K562 (cell line): ENCODE measurements at regions not wholly inside any gene's neighbourhood (a gene's known extent, or its start where the extent isn't known, plus 50 kb on each side); places are given as distances from the start of the nearest gene placed in this dataset.

Experiments used
- ATAC-seq: fragments of 200-7000 bp; cut with Tn5 transposase; 3 replicates; pipeline ENCODE4 v1.9.1; 2020; ENCODE audit warnings: moderate library complexity
- BruUV-seq: library from RNA; stranded (reverse); fragments of 400-500 nt; replicated peaks from 2 replicates; lab custom pipeline; 2021; lab: Mats Ljungman, UMichigan
- CTCF ChIA-PET: fragments of 300-600 bp; formaldehyde crosslinking; extraction: SDS; loops from one replicate; lab custom pipeline; 2021; ENCODE audit warnings: low intra/inter-chr PET ratio; lab: Yijun Ruan, JAX
- POLR2A ChIA-PET: fragments of 300-600, 350-650 bp; sonication (Branson Sonifier 250); formaldehyde crosslinking; extraction: SDS; loops from one replicate; lab custom pipeline; 2021; ENCODE audit warnings: antibody characterized with exemption, inconsistent platforms; lab: Yijun Ruan, JAX
- DNase-seq, 4 experiments: peaks; one replicate each; pipeline versions ENCODE4 v3.0.0 to v3.0.0-alpha.2; 2011 to 2018; ENCODE audit warnings: low spot score in 3 of 4, mixed read lengths in 3 of 4; ENCODE audit errors: extremely low read depth in 1 of 4
- FAIRE-seq: peaks from 2 replicates; lab custom pipeline; 2011; peaks lifted over from hg19 to GRCh38; lab: Jason Lieb, UNC
- H2AFZ ChIP-seq: 2 replicates; pipeline ENCODE4 v1.6.0; 2011; ENCODE audit warnings: low read depth, low read length, control low read depth, inconsistent platforms
- H3K27ac ChIP-seq: fragments of 200-600 bp; 3 replicates; pipeline ENCODE4 v1.8.0; 2011; ENCODE audit warnings: low read depth, mild to moderate bottlenecking, control low read depth, inconsistent platforms, low read length, moderate library complexity, mixed read lengths; ENCODE audit errors: extremely low read depth
- H3K27me3 ChIP-seq, 2 experiments: fragments of 300-600 bp in 1 of 2; 2 replicates in 1 of 2; 3 replicates in 1 of 2; pipeline versions ENCODE4 v1.6.0 to v1.8.0; 2011; ENCODE audit warnings: inconsistent platforms in 2 of 2, low read length in 2 of 2, mild to moderate bottlenecking in 1 of 2, mixed read lengths in 1 of 2, moderate library complexity in 1 of 2; ENCODE audit not compliant: control insufficient read depth in 2 of 2, insufficient read depth in 2 of 2
- H3K36me3 ChIP-seq: fragments of 300-600 bp; 3 replicates; pipeline ENCODE4 v1.8.0; 2011; ENCODE audit warnings: mild to moderate bottlenecking, low read length, inconsistent platforms; ENCODE audit not compliant: control insufficient read depth, insufficient read depth
- H3K4me1 ChIP-seq, 2 experiments: fragments of 200-600 bp in 1 of 2; replicated peaks in 1 of 2; 2 replicates in 1 of 2; 3 replicates in 1 of 2; pipeline versions ENCODE4 v1.5.1 to v1.8.0; 2011; ENCODE audit warnings: inconsistent platforms in 2 of 2, low read length in 2 of 2, mild to moderate bottlenecking in 1 of 2, mixed read lengths in 1 of 2, moderate library complexity in 1 of 2; ENCODE audit not compliant: control insufficient read depth in 2 of 2, insufficient read depth in 2 of 2
- H3K4me2 ChIP-seq: 2 replicates; pipeline ENCODE4 v1.6.1; 2011; ENCODE audit warnings: low read length, control low read depth, inconsistent platforms, mixed read lengths; ENCODE audit not compliant: insufficient read depth
- H3K4me3 ChIP-seq: fragments of 200-600 bp; sonication (generic), shearing (Covaris generic); 2 replicates; pipeline ENCODE4 v1.5.1; 2016; ENCODE audit warnings: control low read depth, inconsistent platforms
- H3K79me2 ChIP-seq: fragments of 200-600 bp; 3 replicates; pipeline ENCODE4 v1.8.0; 2011; ENCODE audit warnings: low read length, inconsistent platforms; ENCODE audit not compliant: control insufficient read depth, insufficient read depth
- H3K9ac ChIP-seq, 2 experiments: 2 replicates each; pipeline versions ENCODE4 v1.6.0 to v1.6.1; 2011; ENCODE audit warnings: low read depth in 2 of 2, low read length in 2 of 2, control low read depth in 1 of 2, inconsistent platforms in 1 of 2, mild to moderate bottlenecking in 1 of 2, mixed read lengths in 1 of 2; ENCODE audit not compliant: insufficient read depth in 1 of 2
- H3K9me1 ChIP-seq: one replicate; pipeline ENCODE4 v1.6.0; 2011; ENCODE audit warnings: inconsistent platforms, mild to moderate bottlenecking, low read length, moderate library complexity; ENCODE audit not compliant: control insufficient read depth, insufficient read depth
- H3K9me3 ChIP-seq: replicated peaks from 2 replicates; pipeline ENCODE4 v1.5.1; 2011; ENCODE audit warnings: low read depth, low read length, inconsistent platforms; ENCODE audit not compliant: control insufficient read depth, insufficient read depth
- H4K20me1 ChIP-seq: replicated peaks from 2 replicates; pipeline ENCODE4 v1.6.1; 2011; ENCODE audit warnings: low read length, inconsistent platforms, mixed read lengths; ENCODE audit not compliant: control insufficient read depth, insufficient read depth
- ATF4 ChIP-seq: fragments of 450-650 bp; formaldehyde crosslinking; IDR thresholded peaks from 2 replicates; pipeline ENCODE4 v1.4.0; 2022; ENCODE audit warnings: mild to moderate bottlenecking, moderate library complexity
- HEY1 ChIP-seq: fragments of 250-450 bp; sonication (Bioruptor Pico); IDR thresholded peaks from 2 replicates; pipeline ENCODE4 v1.5.0; 2020; ENCODE audit warnings: mild to moderate bottlenecking, moderate library complexity, borderline replicate concordance
- KAT2B ChIP-seq: IDR thresholded peaks from one replicate; pipeline ENCODE4 v1.6.1; 2012; ENCODE audit warnings: low read depth, mild to moderate bottlenecking, control low read depth, inconsistent platforms, low read length, moderate library complexity
- KLF16 ChIP-seq: IDR thresholded peaks from 2 replicates; pipeline ENCODE4 v1.6.1; 2016; ENCODE audit warnings: antibody characterized with exemption
- MAFK ChIP-seq: IDR thresholded peaks from 2 replicates; pipeline ENCODE4 v1.6.1; 2011; ENCODE audit warnings: low read length, improper control_type of control experiment
- NR2F6 ChIP-seq: fragments of 450-650 bp; formaldehyde crosslinking; IDR thresholded peaks from 2 replicates; pipeline ENCODE4 v1.4.0; 2020; ENCODE audit warnings: mild to moderate bottlenecking
- NRF1 ChIP-seq, 2 experiments: fragments of 450-650 bp; IDR thresholded peaks in 1 of 2; conservative IDR thresholded peaks in 1 of 2; 2 replicates each; pipeline ENCODE4 v1.6.1; 2014; ENCODE audit warnings: mild to moderate bottlenecking in 2 of 2
- PATZ1 ChIP-seq: fragments of 250-450 bp; sonication (Bioruptor Pico); IDR thresholded peaks from 2 replicates; pipeline ENCODE4 v1.5.0; 2020; ENCODE audit warnings: mild to moderate bottlenecking, borderline replicate concordance
- SMAD2 ChIP-seq: fragments of 150-350 bp; IDR thresholded peaks from 2 replicates; pipeline ENCODE4 v1.6.1; 2014; ENCODE audit warnings: low read depth, mild to moderate bottlenecking, low read length
- SRSF3 ChIP-seq: fragments of 200-400 bp; formaldehyde crosslinking; IDR thresholded peaks from 2 replicates; pipeline ENCODE4 v1.6.1; 2016; ENCODE audit warnings: mild to moderate bottlenecking, low read length, moderate library complexity; ENCODE audit not compliant: insufficient read depth
- ZNF143 ChIP-seq: sonication (generic); formaldehyde crosslinking; IDR thresholded peaks from 2 replicates; pipeline ENCODE4 v1.9.0; 2022; ENCODE audit warnings: mild to moderate bottlenecking, missing genetic modification reagents
- ZNF717 ChIP-seq: fragments of 250-450 bp; sonication (Bioruptor Pico); IDR thresholded peaks from 2 replicates; pipeline ENCODE4 v1.5.0; 2021
- ZNF76 ChIP-seq: fragments of 250-450 bp; sonication (Bioruptor Pico); IDR thresholded peaks from 2 replicates; pipeline ENCODE4 v1.4.0; 2020; ENCODE audit warnings: mild to moderate bottlenecking, moderate library complexity, borderline replicate concordance
- in situ Hi-C: fragments of 300-500 bp; cut with MboI; formaldehyde crosslinking; loops from 4 replicates; pipeline ENCODE4 v1.15.0; 2018; ENCODE audit warnings: inconsistent platforms, mixed read lengths
- intact Hi-C: fragments of 100-400 bp; cut with micrococcal nuclease; formaldehyde crosslinking; loops from 2 replicates; pipeline ENCODE4 v1.14.2; 2022
- TF ChIP-seq, protein P1 (sequence below), 2 experiments: fragments of 450-650 bp; IDR thresholded peaks; 2 replicates each; pipeline ENCODE4 v1.6.1; 2016; ENCODE audit warnings: mild to moderate bottlenecking in 2 of 2, borderline replicate concordance in 1 of 2, low read depth in 1 of 2, moderate library complexity in 1 of 2

GRCh38 chr3:106078635-106079034 lies 209.8 kb upstream of the CBLB start:
- Histone ChIP-seq H4K20me1 (no peaks in the 10 kb centered on the region), H2AFZ (no peak overlapping the region), H3K4me2 (no peak overlapping the region), H3K9me3 (no peaks in the 10 kb centered on the region), H3K9me1 (no peaks in the 10 kb centered on the region), H3K9ac (no peak overlapping the region), H3K4me3 (no peak overlapping the region), H3K79me2 (no peaks in the 10 kb centered on the region), H3K27me3 (no peaks in the 10 kb centered on the region), H3K36me3 (no peaks in the 10 kb centered on the region), H3K27ac (no peak overlapping the region), H3K4me1 (no peaks in the 10 kb centered on the region)
- in situ Hi-C loops (no loop called here), intact Hi-C loops (no loop called here)
- POLR2A ChIA-PET: no interaction called here
- BruUV-seq: no TSS peak
- DNase-seq (no peak), ATAC-seq (no peak), FAIRE-seq (no peak)
- CTCF ChIA-PET: no interaction called here
- TF ChIP-seq, protein P1, sequence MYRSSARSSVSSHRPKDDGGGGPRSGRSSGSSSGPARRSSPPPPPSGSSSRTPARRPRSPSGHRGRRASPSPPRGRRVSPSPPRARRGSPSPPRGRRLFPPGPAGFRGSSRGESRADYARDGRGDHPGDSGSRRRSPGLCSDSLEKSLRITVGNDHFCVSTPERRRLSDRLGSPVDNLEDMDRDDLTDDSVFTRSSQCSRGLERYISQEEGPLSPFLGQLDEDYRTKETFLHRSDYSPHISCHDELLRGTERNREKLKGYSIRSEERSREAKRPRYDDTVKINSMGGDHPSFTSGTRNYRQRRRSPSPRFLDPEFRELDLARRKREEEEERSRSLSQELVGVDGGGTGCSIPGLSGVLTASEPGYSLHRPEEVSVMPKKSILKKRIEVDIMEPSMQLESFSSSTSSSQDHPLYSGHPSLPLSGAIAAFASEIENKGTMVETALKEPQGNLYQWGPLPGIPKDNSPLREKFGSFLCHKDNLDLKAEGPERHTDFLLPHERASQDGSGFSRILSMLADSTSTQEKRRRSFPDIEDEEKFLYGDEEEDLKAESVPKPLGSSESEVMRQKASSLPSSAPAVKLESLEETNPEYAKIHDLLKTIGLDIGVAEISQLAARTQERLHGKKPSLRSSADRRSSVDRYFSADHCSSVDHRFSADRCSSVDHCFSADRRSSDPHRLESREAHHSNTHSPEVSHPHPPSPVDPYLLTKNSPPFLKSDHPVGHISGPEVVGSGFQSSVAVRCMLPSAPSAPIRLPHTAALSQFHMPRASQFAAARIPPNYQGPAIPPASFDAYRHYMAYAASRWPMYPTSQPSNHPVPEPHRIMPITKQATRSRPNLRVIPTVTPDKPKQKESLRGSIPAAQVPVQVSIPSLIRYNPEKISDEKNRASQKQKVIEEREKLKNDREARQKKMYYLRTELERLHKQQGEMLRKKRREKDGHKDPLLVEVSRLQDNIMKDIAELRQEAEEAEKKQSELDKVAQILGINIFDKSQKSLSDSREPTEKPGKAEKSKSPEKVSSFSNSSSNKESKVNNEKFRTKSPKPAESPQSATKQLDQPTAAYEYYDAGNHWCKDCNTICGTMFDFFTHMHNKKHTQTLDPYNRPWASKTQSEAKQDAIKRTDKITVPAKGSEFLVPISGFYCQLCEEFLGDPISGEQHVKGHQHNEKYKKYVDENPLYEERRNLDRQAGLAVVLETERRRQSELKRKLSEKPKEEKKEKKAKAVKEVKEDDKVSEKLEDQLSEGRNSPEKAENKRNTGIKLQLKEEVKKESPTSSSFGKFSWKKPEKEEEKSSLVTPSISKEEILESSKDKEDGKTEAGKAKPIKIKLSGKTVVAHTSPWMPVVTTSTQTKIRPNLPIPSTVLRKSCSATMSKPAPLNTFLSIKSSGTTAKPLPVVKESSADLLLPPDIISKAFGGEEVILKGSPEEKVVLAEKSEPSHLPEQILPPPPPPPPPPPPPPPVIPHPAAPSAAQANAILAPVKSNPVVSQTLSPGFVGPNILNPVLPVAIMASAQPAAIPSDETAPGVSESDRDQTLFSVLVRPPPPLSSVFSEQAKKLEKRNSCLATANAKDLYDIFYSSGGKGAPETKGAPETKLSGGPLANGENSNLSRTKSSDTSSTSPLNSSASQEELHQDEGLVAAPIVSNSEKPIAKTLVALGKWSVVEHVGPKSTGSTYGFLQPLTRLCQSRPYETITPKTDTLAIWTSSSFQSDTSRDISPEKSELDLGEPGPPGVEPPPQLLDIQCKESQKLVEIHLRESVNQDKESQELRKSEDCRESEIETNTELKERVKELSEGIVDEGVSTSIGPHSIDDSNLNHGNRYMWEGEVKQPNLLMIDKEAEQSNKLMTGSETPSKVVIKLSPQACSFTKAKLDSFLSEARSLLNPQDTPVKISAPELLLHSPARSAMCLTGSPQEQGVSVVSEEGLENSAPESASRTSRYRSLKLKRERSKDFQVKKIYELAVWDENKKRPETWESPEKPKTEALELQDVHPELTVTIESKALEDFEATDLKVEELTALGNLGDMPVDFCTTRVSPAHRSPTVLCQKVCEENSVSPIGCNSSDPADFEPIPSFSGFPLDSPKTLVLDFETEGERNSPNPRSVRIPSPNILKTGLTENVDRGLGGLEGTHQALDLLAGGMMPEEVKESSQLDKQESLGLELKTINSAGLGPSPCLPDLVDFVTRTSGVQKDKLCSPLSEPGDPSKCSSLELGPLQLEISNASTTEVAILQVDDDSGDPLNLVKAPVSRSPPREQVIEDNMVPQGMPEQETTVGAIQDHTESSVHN (IDR thresholded peaks at IDR 0.05; ENCODE audit: borderline replicate concordance in 1 of 2, low read depth in 1 of 2): no peak
- TF ChIP-seq NR2F6 (CRISPR knock-in tag): no peak
- no peak for TF ChIP-seq HEY1 (CRISPR knock-in tag)
- no peak for TF ChIP-seq ZNF717
- TF ChIP-seq MAFK: no peak
- no peak for TF ChIP-seq ZNF143 (CRISPR knock-in tag)
- TF ChIP-seq ZNF76 (CRISPR knock-in tag): no peak
- TF ChIP-seq KAT2B: no peak
- TF ChIP-seq ATF4 (CRISPR knock-in tag): no peak
- no peak for TF ChIP-seq KLF16
- no peak for TF ChIP-seq PATZ1 (CRISPR knock-in tag)
- TF ChIP-seq SRSF3: no peak
- TF ChIP-seq NRF1 (conservative IDR thresholded peaks at IDR 0.05 in 1 of 2, IDR thresholded peaks at IDR 0.05 in 1 of 2): no peak
- no peak for TF ChIP-seq SMAD2
